Keratinocyte (primary cell): ENCODE measurements at regions not wholly inside any gene's neighbourhood (a gene's known extent, or its start where the extent isn't known, plus 50 kb on each side); places are given as distances from the start of the nearest gene placed in this dataset.

ENCODE experiments used
- DNase-seq: peaks from one replicate; pipeline ENCODE4 v3.0.0-alpha.2; 2011; ENCODE audit warnings: low read depth, missing footprints, low spot score
- FAIRE-seq: peaks from 2 replicates; lab custom pipeline; 2011; peaks lifted over from hg19 to GRCh38; lab: Jason Lieb, UNC
- H2AFZ ChIP-seq: 2 replicates; pipeline ENCODE4 v1.6.0; 2012; ENCODE audit warnings: low read length, control low read depth, inconsistent platforms; ENCODE audit not compliant: control insufficient read depth
- H3K27ac ChIP-seq: 2 replicates; pipeline ENCODE4 v1.5.1; 2011; ENCODE audit warnings: low read length; ENCODE audit not compliant: control insufficient read depth, insufficient read depth
- H3K27me3 ChIP-seq: 3 replicates; pipeline ENCODE4 v1.6.0; 2011; ENCODE audit warnings: low read length; ENCODE audit not compliant: control insufficient read depth, insufficient read depth; ENCODE audit errors: extremely low read depth
- H3K36me3 ChIP-seq, 2 experiments: 2 replicates in 1 of 2; 3 replicates in 1 of 2; pipeline ENCODE4 v1.5.1; 2011; ENCODE audit warnings: low read length in 2 of 2, mild to moderate bottlenecking in 1 of 2; ENCODE audit not compliant: control insufficient read depth in 2 of 2, insufficient read depth in 2 of 2; ENCODE audit errors: extremely low read depth in 1 of 2
- H3K4me1 ChIP-seq: 3 replicates; pipeline ENCODE4 v1.5.1; 2011; ENCODE audit warnings: low read length; ENCODE audit not compliant: control insufficient read depth, insufficient read depth; ENCODE audit errors: extremely low read depth
- H3K4me2 ChIP-seq: 3 replicates; pipeline ENCODE4 v1.6.0; 2011; ENCODE audit warnings: low read depth, low read length; ENCODE audit not compliant: control insufficient read depth, insufficient read depth; ENCODE audit errors: extremely low read depth
- H3K4me3 ChIP-seq, 3 experiments: fragments of 200-600 bp in 1 of 3; sonication (generic) in 1 of 3; 2 replicates in 2 of 3; 3 replicates in 1 of 3; pipeline ENCODE4 v1.5.1; 2011 to 2016; ENCODE audit warnings: low read length in 3 of 3, mild to moderate bottlenecking in 3 of 3, control low read depth in 2 of 3, inconsistent platforms in 1 of 3, low read depth in 1 of 3, mixed read lengths in 1 of 3, mixed run types in 1 of 3, moderate library complexity in 1 of 3; ENCODE audit not compliant: control insufficient read depth in 2 of 3, insufficient read depth in 2 of 3; ENCODE audit errors: extremely low read depth in 1 of 3
- H3K79me2 ChIP-seq: 2 replicates; pipeline ENCODE4 v1.6.0; 2012; ENCODE audit warnings: low read length; ENCODE audit not compliant: control insufficient read depth, insufficient read depth
- H3K9ac ChIP-seq: 3 replicates; pipeline ENCODE4 v1.6.0; 2011; ENCODE audit warnings: low read length; ENCODE audit not compliant: control insufficient read depth, insufficient read depth; ENCODE audit errors: extremely low read depth
- H3K9me1 ChIP-seq: 3 replicates; pipeline ENCODE4 v1.6.0; 2011; ENCODE audit warnings: low read length; ENCODE audit not compliant: control insufficient read depth, insufficient read depth; ENCODE audit errors: extremely low read depth
- H3K9me3 ChIP-seq: 2 replicates; pipeline ENCODE4 v1.5.1; 2012; ENCODE audit warnings: low read depth, low read length; ENCODE audit not compliant: control insufficient read depth
- H4K20me1 ChIP-seq: 3 replicates; pipeline ENCODE4 v1.6.0; 2011; ENCODE audit warnings: low read length; ENCODE audit not compliant: control insufficient read depth, insufficient read depth; ENCODE audit errors: extremely low read depth
- EZH2 ChIP-seq: IDR thresholded peaks from one replicate; pipeline ENCODE4 v1.6.1; 2012; ENCODE audit warnings: inconsistent platforms, mild to moderate bottlenecking, low read length, moderate library complexity
- dilution Hi-C: fragments of 300-500 bp; cut with MboI; formaldehyde crosslinking; loops from one replicate; pipeline ENCODE4 v1.7.0; 2020; ENCODE audit warnings: low sequenced_read_pairs; ENCODE audit not compliant: extremely low pct_ligation_motif_present
- TF ChIP-seq, protein P1 (sequence below), 3 experiments: IDR thresholded peaks in 1 of 3; conservative IDR thresholded peaks in 1 of 3; optimal IDR thresholded peaks in 1 of 3; 2 replicates in 2 of 3; 3 replicates in 1 of 3; pipeline versions ENCODE3 to v1.5.1; 2011; ENCODE audit warnings: low read length in 3 of 3, mild to moderate bottlenecking in 3 of 3, moderate library complexity in 2 of 3, control low read depth in 1 of 3, inconsistent platforms in 1 of 3; ENCODE audit not compliant: insufficient read depth in 2 of 3; ENCODE audit errors: extremely low read depth in 1 of 3

DNA sequence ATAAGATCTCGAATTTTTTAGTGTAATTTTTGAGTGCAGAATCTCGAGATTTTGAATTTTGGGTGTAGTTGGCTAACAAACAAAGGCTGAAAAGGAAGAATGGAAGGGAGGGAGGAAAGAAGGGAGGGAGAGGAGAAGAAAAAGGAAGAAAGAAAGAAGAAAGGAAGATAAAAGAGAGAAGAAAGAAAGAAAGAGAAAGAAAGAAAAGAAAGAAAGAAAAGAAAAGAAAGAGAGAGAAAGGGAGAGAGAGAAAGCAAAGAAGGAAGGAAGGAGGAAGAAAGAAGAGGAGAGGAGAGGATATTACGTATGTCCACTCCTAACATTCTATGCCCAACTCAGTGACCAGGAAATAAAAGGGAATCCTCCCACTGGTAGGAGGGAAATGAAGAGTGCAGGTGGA is 169.6 kb downstream of the TBXT start:
- FAIRE-seq = no peak
- H4K20me1 ChIP-seq = no peaks in the 10 kb centered on the region
- no peaks in the 10 kb centered on the region for H3K4me1 ChIP-seq
- no peaks in the 10 kb centered on the region for H3K9me1 ChIP-seq
- H3K4me3 ChIP-seq = no peak overlapping the region
- no peaks in the 10 kb centered on the region for H3K27me3 ChIP-seq
- no peak overlapping the region for H3K9ac ChIP-seq
- TF ChIP-seq, protein P1, sequence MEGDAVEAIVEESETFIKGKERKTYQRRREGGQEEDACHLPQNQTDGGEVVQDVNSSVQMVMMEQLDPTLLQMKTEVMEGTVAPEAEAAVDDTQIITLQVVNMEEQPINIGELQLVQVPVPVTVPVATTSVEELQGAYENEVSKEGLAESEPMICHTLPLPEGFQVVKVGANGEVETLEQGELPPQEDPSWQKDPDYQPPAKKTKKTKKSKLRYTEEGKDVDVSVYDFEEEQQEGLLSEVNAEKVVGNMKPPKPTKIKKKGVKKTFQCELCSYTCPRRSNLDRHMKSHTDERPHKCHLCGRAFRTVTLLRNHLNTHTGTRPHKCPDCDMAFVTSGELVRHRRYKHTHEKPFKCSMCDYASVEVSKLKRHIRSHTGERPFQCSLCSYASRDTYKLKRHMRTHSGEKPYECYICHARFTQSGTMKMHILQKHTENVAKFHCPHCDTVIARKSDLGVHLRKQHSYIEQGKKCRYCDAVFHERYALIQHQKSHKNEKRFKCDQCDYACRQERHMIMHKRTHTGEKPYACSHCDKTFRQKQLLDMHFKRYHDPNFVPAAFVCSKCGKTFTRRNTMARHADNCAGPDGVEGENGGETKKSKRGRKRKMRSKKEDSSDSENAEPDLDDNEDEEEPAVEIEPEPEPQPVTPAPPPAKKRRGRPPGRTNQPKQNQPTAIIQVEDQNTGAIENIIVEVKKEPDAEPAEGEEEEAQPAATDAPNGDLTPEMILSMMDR (optimal IDR thresholded peaks at IDR 0.05 in 1 of 3, IDR thresholded peaks at IDR 0.05 in 1 of 3, conservative IDR thresholded peaks at IDR 0.05 in 1 of 3; ENCODE audit: extremely low read depth in 1 of 3, insufficient read depth in 2 of 3, low read length in 3 of 3) = no peak
- TF ChIP-seq EZH2 = no peak
- H3K9me3 ChIP-seq = peaks cover 2% of the 10 kb centered on the region
- dilution Hi-C loops = no loop called here
- no peak overlapping the region for H3K27ac ChIP-seq
- no peaks in the 10 kb centered on the region for H3K79me2 ChIP-seq
- H3K36me3 ChIP-seq = no peaks in the 10 kb centered on the region
- DNase-seq = no peak
- H3K4me2 ChIP-seq = no peak overlapping the region
- no peak overlapping the region for H2AFZ ChIP-seq

DNA sequence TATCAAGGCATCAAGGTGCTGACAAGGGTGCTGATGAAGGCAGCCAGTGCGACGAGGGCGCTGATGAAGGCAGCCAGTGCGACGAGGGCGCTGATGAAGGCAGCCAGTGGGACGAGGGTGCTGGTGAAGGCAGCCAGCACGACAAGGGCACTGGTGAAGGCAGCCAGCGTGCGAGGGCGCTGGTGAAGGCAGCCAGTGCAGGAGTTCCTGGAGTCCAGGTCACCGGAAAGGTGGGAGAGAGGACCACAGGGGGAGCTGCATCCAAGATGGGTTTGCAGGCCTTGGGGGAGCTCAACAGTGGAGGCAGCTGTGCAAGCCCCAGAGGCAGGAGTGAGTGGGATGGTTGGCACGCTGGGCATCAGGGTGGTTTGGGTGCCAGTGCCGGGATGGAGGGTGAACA is 176.3 kb downstream of the TBXT start:
- FAIRE-seq = no peak
- no peak overlapping the region for H2AFZ ChIP-seq

More for the DNA sequence above, 176.3 kb downstream of the TBXT start:
- peaks cover 24% of the 10 kb centered on the region for H3K27me3 ChIP-seq
- dilution Hi-C loops = no loop called here
- no peaks in the 10 kb centered on the region for H3K9me3 ChIP-seq
- no peak for DNase-seq
- H3K79me2 ChIP-seq = no peaks in the 10 kb centered on the region
- H3K36me3 ChIP-seq = no peaks in the 10 kb centered on the region
- H4K20me1 ChIP-seq = no peaks in the 10 kb centered on the region
- no peak overlapping the region for H3K27ac ChIP-seq
- no peak for TF ChIP-seq EZH2
- TF ChIP-seq, protein P1 (optimal IDR thresholded peaks at IDR 0.05 in 1 of 3, IDR thresholded peaks at IDR 0.05 in 1 of 3, conservative IDR thresholded peaks at IDR 0.05 in 1 of 3; ENCODE audit: extremely low read depth in 1 of 3, insufficient read depth in 2 of 3, low read length in 3 of 3) = no peak
- H3K4me1 ChIP-seq = no peaks in the 10 kb centered on the region
- no peak overlapping the region for H3K4me3 ChIP-seq
- H3K9me1 ChIP-seq = no peaks in the 10 kb centered on the region
- H3K9ac ChIP-seq = no peak overlapping the region
- no peak overlapping the region for H3K4me2 ChIP-seq
